ENCODE measurements at regions not wholly inside any gene's neighbourhood (a gene's known extent, or its start where the extent isn't known, plus 50 kb on each side); places are given as distances from the start of the nearest gene placed in this dataset.

DNA sequence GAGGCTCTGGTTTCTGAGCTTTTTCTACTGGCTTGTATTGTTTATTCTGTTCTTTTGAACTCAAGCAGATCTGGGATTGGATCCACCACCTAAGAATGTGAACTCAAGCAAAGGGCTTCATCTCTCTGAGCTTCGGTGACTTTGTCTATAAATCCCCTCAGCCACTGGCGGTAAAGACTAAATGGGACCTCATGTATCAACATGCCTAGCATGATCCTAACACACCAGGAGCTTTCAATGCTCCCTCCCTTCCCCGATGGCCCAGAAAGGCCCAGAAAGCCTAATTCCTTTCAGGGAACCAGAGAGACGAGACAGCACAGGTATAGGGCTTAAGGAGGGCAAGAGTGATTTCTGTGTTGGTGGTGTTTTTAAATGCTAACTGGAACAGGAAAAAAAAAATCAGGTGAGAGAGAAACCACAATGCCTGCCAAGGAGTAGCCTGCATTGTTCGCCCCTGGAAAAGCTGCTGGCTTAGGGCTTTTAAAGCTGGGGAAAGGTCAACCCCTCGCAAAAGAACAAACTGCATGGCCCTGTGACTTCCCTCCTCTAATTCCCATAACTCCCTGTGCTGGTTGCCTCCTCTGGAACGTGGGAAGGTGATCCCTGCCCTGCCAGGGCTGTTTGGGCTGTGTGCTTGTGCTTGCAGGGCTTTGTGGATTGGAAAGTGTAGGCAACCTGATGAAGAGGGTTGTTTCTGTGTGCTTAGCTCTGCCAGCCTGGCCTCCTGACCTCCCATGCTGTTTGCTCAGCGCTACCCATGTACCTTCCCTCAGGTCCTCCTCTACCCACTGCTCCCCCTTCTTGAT lies 147.0 kb downstream of the PLPP3 start (continued):
- TF ChIP-seq PPARG (CRISPR knock-in tag; conservative IDR thresholded peaks at IDR 0.05) (peak; percentile 68), ZFX (CRISPR knock-in tag; IDR thresholded peaks at IDR 0.05; ENCODE audit: low read depth) (no peak), CHD4 (IDR thresholded peaks at IDR 0.05; ENCODE audit: borderline replicate concordance, low read length) (no peak), FLYWCH1 (CRISPR knock-in tag; IDR thresholded peaks at IDR 0.05) (no peak), ZBTB38 (CRISPR knock-in tag; IDR thresholded peaks at IDR 0.05) (no peak), SMAD9 (CRISPR knock-in tag; IDR thresholded peaks at IDR 0.05) (no peak), MIER2 (CRISPR knock-in tag; IDR thresholded peaks at IDR 0.05) (no peak), ZMYM4 (CRISPR knock-in tag; IDR thresholded peaks at IDR 0.05) (no peak), ZNF543 (CRISPR knock-in tag; IDR thresholded peaks at IDR 0.05) (no peak), ZNF883 (CRISPR knock-in tag; IDR thresholded peaks at IDR 0.05; ENCODE audit: not compliant biosample characterization) (no peak), ZNF670 (CRISPR knock-in tag; IDR thresholded peaks at IDR 0.05; ENCODE audit: borderline replicate concordance) (no peak), IRX3 (CRISPR knock-in tag; IDR thresholded peaks at IDR 0.05; ENCODE audit: borderline replicate concordance, low read depth) (no peak), ZNF776 (CRISPR knock-in tag; IDR thresholded peaks at IDR 0.05) (no peak), HNRNPL (IDR thresholded peaks at IDR 0.05; ENCODE audit: low read depth, low read length) (peak; percentile 91), RFX3 (CRISPR knock-in tag; IDR thresholded peaks at IDR 0.05) (no peak), HDAC6 (IDR thresholded peaks at IDR 0.05; ENCODE audit: low read depth, low read length) (no peak), ZFYVE20 (CRISPR knock-in tag; IDR thresholded peaks at IDR 0.05; ENCODE audit: borderline replicate concordance, low read depth) (no peak), ZBTB7B (CRISPR knock-in tag; IDR thresholded peaks at IDR 0.05) (no peak), CEBPG (CRISPR knock-in tag; IDR thresholded peaks at IDR 0.05) (no peak), NFYB (CRISPR knock-in tag; IDR thresholded peaks at IDR 0.05) (no peak), ZNF747 (CRISPR knock-in tag; IDR thresholded peaks at IDR 0.05; ENCODE audit: borderline replicate concordance) (no peak), SAP130 (CRISPR knock-in tag; IDR thresholded peaks at IDR 0.05; ENCODE audit: low read depth) (no peak), NFIC (IDR thresholded peaks at IDR 0.05; ENCODE audit: low read length) (no peak)
- TF ChIP-seq, protein P1, sequence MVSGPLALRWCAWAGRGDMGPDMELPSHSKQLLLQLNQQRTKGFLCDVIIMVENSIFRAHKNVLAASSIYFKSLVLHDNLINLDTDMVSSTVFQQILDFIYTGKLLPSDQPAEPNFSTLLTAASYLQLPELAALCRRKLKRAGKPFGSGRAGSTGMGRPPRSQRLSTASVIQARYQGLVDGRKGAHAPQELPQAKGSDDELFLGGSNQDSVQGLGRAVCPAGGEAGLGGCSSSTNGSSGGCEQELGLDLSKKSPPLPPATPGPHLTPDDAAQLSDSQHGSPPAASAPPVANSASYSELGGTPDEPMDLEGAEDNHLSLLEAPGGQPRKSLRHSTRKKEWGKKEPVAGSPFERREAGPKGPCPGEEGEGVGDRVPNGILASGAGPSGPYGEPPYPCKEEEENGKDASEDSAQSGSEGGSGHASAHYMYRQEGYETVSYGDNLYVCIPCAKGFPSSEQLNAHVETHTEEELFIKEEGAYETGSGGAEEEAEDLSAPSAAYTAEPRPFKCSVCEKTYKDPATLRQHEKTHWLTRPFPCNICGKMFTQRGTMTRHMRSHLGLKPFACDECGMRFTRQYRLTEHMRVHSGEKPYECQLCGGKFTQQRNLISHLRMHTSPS (CRISPR knock-in tag; IDR thresholded peaks at IDR 0.05; ENCODE audit: low read depth): peak; percentile 95
- TF ChIP-seq, protein P2, sequence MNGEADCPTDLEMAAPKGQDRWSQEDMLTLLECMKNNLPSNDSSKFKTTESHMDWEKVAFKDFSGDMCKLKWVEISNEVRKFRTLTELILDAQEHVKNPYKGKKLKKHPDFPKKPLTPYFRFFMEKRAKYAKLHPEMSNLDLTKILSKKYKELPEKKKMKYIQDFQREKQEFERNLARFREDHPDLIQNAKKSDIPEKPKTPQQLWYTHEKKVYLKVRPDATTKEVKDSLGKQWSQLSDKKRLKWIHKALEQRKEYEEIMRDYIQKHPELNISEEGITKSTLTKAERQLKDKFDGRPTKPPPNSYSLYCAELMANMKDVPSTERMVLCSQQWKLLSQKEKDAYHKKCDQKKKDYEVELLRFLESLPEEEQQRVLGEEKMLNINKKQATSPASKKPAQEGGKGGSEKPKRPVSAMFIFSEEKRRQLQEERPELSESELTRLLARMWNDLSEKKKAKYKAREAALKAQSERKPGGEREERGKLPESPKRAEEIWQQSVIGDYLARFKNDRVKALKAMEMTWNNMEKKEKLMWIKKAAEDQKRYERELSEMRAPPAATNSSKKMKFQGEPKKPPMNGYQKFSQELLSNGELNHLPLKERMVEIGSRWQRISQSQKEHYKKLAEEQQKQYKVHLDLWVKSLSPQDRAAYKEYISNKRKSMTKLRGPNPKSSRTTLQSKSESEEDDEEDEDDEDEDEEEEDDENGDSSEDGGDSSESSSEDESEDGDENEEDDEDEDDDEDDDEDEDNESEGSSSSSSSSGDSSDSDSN (CRISPR knock-in tag; IDR thresholded peaks at IDR 0.05): 0 out of 2 replicates have a peak, but pooled peaks have one; percentile 15
- TF ChIP-seq, protein P3, sequence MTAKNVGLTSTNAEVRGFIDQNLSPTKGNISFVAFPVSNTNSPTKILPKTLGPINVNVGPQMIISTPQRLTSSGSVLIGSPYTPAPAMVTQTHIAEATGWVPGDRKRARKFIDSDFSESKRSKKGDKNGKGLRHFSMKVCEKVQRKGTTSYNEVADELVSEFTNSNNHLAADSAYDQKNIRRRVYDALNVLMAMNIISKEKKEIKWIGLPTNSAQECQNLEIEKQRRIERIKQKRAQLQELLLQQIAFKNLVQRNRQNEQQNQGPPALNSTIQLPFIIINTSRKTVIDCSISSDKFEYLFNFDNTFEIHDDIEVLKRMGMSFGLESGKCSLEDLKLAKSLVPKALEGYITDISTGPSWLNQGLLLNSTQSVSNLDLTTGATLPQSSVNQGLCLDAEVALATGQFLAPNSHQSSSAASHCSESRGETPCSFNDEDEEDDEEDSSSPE (CRISPR knock-in tag; IDR thresholded peaks at IDR 0.05): 0 out of 2 replicates have a peak, but pooled peaks have one; percentile 26
